ENCODE measurements at regions not wholly inside any gene's neighbourhood (a gene's known extent, or its start where the extent isn't known, plus 50 kb on each side); places are given as distances from the start of the nearest gene placed in this dataset.

DNA sequence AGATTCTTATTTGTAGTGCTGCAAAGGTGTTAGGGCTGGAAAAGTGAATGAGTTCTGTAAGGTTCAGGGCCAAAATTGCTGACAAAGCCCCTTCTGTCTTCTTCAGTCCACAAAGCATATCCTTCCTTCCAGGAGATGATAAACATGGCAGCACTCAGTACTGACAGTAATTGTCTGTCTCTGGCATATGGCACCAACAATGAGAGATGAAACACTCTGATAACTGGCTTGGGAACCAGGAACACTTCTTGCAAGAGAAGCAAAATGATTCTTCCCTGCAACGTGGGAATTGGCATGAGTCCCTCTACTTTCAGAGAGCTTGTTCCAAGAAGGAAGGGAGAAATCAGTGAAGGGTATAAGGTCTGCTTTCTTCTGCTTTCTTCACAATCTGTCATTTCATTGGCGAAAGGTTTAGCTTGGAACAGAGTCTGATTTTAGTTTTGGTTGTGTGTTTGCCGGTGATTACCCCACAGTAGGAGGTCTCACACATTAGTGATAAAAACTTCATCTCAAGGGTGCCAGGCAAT lies 963.3 kb downstream of the NLGN4X start:
- POLR2A ChIA-PET (ENCODE audit: unreplicated experiment) = no interaction called here
- H2BK120ac ChIP-seq (ENCODE audit: low read depth, low read length) = no peak overlapping the region
- WGBS, 2 experiments (ENCODE audit: extremely low coverage in 2 of 2, insufficient read length in 1 of 2) = no CpG with 5 or more reads among the region's 3 CpGs
- no peak for TF ChIP-seq RCOR1 (IDR thresholded peaks at IDR 0.05; ENCODE audit: insufficient replicate concordance, low read length)
- no peak for TF ChIP-seq RFX5 (IDR thresholded peaks at IDR 0.05; ENCODE audit: low read depth, low read length)
- no peak for TF ChIP-seq FOS (IDR thresholded peaks at IDR 0.05; ENCODE audit: low read depth, low read length)
- TF ChIP-seq RAD21 (IDR thresholded peaks at IDR 0.05; ENCODE audit: low read length) = no peak
- no peak for TF ChIP-seq CHD1 (IDR thresholded peaks at IDR 0.05; ENCODE audit: low read depth, low read length)
- TF ChIP-seq MAFK (IDR thresholded peaks at IDR 0.05; ENCODE audit: low read depth, low read length) = no peak
- TF ChIP-seq MAZ (IDR thresholded peaks at IDR 0.05; ENCODE audit: borderline replicate concordance, low read depth, low read length) = no peak
- TF ChIP-seq, protein P1, sequence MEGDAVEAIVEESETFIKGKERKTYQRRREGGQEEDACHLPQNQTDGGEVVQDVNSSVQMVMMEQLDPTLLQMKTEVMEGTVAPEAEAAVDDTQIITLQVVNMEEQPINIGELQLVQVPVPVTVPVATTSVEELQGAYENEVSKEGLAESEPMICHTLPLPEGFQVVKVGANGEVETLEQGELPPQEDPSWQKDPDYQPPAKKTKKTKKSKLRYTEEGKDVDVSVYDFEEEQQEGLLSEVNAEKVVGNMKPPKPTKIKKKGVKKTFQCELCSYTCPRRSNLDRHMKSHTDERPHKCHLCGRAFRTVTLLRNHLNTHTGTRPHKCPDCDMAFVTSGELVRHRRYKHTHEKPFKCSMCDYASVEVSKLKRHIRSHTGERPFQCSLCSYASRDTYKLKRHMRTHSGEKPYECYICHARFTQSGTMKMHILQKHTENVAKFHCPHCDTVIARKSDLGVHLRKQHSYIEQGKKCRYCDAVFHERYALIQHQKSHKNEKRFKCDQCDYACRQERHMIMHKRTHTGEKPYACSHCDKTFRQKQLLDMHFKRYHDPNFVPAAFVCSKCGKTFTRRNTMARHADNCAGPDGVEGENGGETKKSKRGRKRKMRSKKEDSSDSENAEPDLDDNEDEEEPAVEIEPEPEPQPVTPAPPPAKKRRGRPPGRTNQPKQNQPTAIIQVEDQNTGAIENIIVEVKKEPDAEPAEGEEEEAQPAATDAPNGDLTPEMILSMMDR (conservative IDR thresholded peaks at IDR 0.05; ENCODE audit: low read depth, low read length) = no peak
- TF ChIP-seq CEBPB (IDR thresholded peaks at IDR 0.05; ENCODE audit: low read depth, low read length) = no peak
- TF ChIP-seq NFE2L2 (IDR thresholded peaks at IDR 0.05; ENCODE audit: low read depth, low read length) = no peak
- TF ChIP-seq BHLHE40 (IDR thresholded peaks at IDR 0.05; ENCODE audit: low read depth, low read length) = no peak
- TF ChIP-seq SMC3 (IDR thresholded peaks at IDR 0.05; ENCODE audit: low read depth, low read length) = no peak
- no peak for TF ChIP-seq MXI1 (IDR thresholded peaks at IDR 0.05; ENCODE audit: borderline replicate concordance, low read depth, low read length)
- TF ChIP-seq, protein P2, sequence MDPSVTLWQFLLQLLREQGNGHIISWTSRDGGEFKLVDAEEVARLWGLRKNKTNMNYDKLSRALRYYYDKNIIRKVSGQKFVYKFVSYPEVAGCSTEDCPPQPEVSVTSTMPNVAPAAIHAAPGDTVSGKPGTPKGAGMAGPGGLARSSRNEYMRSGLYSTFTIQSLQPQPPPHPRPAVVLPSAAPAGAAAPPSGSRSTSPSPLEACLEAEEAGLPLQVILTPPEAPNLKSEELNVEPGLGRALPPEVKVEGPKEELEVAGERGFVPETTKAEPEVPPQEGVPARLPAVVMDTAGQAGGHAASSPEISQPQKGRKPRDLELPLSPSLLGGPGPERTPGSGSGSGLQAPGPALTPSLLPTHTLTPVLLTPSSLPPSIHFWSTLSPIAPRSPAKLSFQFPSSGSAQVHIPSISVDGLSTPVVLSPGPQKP (IDR thresholded peaks at IDR 0.05; ENCODE audit: borderline replicate concordance, low read depth, low read length) = no peak
- TF ChIP-seq, protein P3, sequence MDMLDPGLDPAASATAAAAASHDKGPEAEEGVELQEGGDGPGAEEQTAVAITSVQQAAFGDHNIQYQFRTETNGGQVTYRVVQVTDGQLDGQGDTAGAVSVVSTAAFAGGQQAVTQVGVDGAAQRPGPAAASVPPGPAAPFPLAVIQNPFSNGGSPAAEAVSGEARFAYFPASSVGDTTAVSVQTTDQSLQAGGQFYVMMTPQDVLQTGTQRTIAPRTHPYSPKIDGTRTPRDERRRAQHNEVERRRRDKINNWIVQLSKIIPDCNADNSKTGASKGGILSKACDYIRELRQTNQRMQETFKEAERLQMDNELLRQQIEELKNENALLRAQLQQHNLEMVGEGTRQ (IDR thresholded peaks at IDR 0.05; ENCODE audit: low read depth, low read length) = no peak
- H2AFZ ChIP-seq (replicated peaks; ENCODE audit: low read length, poor library complexity) = no peak overlapping the region
- no peaks in the 10 kb centered on the region for H3K36me3 ChIP-seq (ENCODE audit: control insufficient read depth, insufficient read depth, low read length)
- no peak overlapping the region for H3K18ac ChIP-seq (ENCODE audit: low read depth, low read length)
- DNase-seq (no peak), ATAC-seq (ENCODE audit: low read depth) (no peak)
- H4K91ac ChIP-seq (ENCODE audit: insufficient read depth, low read depth, low read length) = no peak overlapping the region
- no peaks in the 10 kb centered on the region for H3K4me1 ChIP-seq (ENCODE audit: control insufficient read depth, insufficient read depth, low read length)
- no peak overlapping the region for H3K14ac ChIP-seq (replicated peaks; ENCODE audit: low read depth, low read length)
- no peak overlapping the region for H3K4me3 ChIP-seq (ENCODE audit: insufficient read depth, low read depth, low read length)
- H3K9ac ChIP-seq (ENCODE audit: low read depth, low read length) = no peak overlapping the region
- in situ Hi-C loops (cut with MboI; ENCODE audit: low sequenced_read_pairs) (no loop called here), intact Hi-C loops (cut with micrococcal nuclease) (no loop called here), dilution Hi-C loops (cut with HindIII; ENCODE audit: low sequenced_read_pairs, unreplicated experiment) (no loop called here)
- H3K23ac ChIP-seq (ENCODE audit: low read depth, low read length) = no peak overlapping the region
- no peaks in the 10 kb centered on the region for H3K9me1 ChIP-seq (ENCODE audit: insufficient read depth, low read length)
- no peak overlapping the region for H3K4ac ChIP-seq (ENCODE audit: low read depth, low read length)
- peaks cover 3% of the 10 kb centered on the region for H3K9me3 ChIP-seq (ENCODE audit: control insufficient read depth, insufficient read depth, low read length)
- H3K79me1 ChIP-seq (ENCODE audit: low read depth in 1 of 2, low read length in 2 of 2) = no peaks in the 10 kb centered on the region
- H2AK9ac ChIP-seq (replicated peaks; ENCODE audit: low read depth, low read length, poor library complexity) = no peak overlapping the region
- CTCF ChIA-PET = no interaction called here
- H3K27ac ChIP-seq (ENCODE audit: insufficient read depth, low read length) = no peak overlapping the region
- no peak overlapping the region for H2BK5ac ChIP-seq (ENCODE audit: low read depth, low read length, poor library complexity, severe bottlenecking)
- H4K8ac ChIP-seq (ENCODE audit: low read depth in 2 of 2, low read length in 2 of 2) = no peak overlapping the region
- H4K20me1 ChIP-seq (ENCODE audit: insufficient read depth, low read length) = no peaks in the 10 kb centered on the region
- no peak overlapping the region for H2BK20ac ChIP-seq (ENCODE audit: low read depth, low read length)
- H2AK5ac ChIP-seq (ENCODE audit: low read depth, low read length) = no peak overlapping the region
- no TSS peak for BruUV-seq (replicated peaks)
- no peaks in the 10 kb centered on the region for H3K27me3 ChIP-seq (ENCODE audit: control insufficient read depth, insufficient read depth, low read length)
- H4K5ac ChIP-seq (ENCODE audit: low read depth, low read length) = no peak overlapping the region
- no peak overlapping the region for H2BK15ac ChIP-seq (ENCODE audit: low read depth, low read length)
- no peak overlapping the region for H3K4me2 ChIP-seq (ENCODE audit: low read depth, low read length)
- no peak overlapping the region for H3K56ac ChIP-seq (ENCODE audit: extremely low read depth, insufficient read depth, low read length)

Measured in IMR-90 (cell line).